HG03575 (cell line): ENCODE measurements at regions not wholly inside any gene's neighbourhood (a gene's known extent, or its start where the extent isn't known, plus 50 kb on each side); places are given as distances from the start of the nearest gene placed in this dataset.

Experiments used
- ATAC-seq: cut with Tn5 transposase; IDR thresholded peaks from one replicate; pipeline ENCODE4 v1.9.1; 2021; ENCODE audit not compliant: unreplicated experiment, insufficient number of reproducible peaks, low FRiP score; ENCODE audit errors: extremely low read depth

- no peak for ATAC-seq
Observed at GRCh38 chr3:117979466-117979865, 1055.2 kb downstream of the IGSF11 start.

- ATAC-seq = no peak
Observed at GRCh38 chr3:117987256-117987655, 1047.4 kb downstream of the IGSF11 start.

GRCh38 chr3:117989982-117990381 lies 1044.7 kb downstream of the IGSF11 start:
- ATAC-seq = no peak

DNA sequence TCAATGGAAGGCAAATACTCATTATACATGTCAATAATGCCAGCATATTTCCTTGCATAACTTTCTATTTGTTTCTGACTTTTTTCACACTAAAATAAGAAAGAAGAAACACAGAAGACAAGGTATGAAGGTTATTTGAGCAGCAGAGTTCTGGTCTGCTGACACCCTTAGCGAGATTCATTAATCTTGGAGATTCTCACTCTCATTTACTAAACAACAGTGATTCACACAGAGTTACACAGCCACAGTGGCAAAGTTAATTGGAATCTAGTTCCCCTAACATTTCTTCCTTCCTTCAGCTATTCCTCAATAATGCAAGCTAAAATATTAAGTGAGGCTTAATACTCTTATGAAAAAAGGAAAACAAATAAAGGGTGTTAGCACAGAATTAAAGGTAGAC lies 1044.0 kb downstream of the IGSF11 start:
- ATAC-seq = no peak

DNA sequence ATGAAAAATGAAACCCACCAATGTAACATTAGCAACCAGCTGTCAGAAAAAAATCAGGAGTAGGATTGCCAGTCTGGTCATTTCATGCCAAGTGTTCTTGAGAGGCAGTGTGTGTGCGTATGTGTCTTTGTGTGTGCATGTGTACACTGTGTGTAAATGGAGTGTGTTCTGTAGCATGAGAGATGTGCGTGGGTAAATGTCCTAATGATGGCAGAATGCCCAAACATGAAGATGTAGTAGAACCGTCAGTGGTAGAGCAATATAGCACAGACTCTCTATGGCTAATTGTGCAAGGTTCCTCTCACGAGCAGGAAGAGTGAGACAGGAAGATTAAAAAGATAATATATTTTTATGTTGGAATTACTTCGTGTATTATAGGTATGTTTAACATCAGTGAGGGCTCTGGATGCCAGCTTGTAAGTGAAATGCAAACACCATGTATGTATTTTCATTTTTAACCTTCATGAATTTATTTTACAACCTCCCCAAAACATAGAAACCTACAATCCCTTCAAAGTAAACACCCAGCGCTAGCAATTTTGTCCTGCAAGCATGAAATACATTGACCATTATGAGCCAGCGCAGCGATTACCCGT lies 1038.7 kb downstream of the IGSF11 start:
- no peak for ATAC-seq

DNA sequence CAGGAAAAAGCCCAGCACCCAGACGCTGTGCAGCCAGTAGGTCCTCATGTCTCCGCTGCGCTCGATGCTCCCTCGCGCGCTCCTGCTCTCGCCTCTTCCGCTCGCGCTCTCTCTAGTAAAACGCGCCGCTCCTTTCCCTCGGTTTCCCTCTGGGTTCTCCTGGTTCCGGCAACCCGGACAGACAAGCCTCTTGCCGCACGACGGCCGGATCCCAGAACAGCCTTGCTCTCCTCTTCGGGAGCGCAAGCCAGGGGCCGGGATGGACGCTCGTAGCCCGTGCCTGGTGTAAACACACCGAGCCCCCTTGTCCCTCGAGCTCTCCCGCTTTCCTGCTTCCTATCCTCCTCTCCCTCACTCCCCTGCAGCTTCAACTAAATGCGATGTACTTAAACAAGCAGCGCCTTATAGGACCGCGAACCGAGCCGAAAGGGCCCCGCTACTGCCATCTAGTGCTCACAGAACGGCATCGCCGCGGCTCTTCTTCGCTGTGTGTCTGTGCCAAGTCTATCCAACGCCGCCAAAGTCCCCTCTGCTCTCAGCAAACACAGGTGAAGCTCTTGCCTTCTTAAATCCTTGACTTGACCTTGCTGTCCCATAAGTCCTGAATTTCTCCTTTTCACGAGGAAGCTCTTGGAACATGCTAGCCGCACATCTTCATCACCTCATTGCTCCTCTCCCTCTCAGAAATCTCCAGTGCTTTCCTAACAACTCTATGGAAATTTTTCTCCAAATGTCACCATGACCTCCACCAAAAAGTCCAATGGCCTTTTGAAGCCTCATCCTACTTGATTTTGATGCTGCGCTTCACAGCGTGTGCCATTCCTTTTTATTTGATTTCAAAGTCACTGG lies 1037.2 kb downstream of the IGSF11 start:
- ATAC-seq = no peak

- ATAC-seq = no peak
Observed at GRCh38 chr3:117998071-117998470, 1036.6 kb downstream of the IGSF11 start.

DNA sequence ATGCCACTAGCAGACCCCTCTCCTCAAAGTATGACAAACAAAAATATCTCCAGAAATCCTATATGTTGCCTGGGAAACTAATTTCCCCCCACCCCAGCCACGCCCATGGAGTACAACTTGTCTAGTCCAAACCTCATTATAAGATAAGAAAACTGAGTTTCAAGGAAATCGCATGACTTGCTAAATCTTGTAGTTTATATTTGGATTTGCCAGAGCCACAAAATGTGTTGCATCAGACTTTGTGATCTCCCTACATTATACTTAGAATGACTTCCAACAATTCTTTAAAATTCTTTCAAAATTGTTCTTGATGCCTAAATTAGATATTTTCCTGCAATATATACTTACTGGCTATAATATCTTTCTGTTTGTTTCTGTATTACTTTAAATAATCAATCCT lies 1034.4 kb downstream of the IGSF11 start:
- ATAC-seq = no peak

GRCh38 chr3:118001380-118001779 lies 1033.3 kb downstream of the IGSF11 start:
- no peak for ATAC-seq

DNA sequence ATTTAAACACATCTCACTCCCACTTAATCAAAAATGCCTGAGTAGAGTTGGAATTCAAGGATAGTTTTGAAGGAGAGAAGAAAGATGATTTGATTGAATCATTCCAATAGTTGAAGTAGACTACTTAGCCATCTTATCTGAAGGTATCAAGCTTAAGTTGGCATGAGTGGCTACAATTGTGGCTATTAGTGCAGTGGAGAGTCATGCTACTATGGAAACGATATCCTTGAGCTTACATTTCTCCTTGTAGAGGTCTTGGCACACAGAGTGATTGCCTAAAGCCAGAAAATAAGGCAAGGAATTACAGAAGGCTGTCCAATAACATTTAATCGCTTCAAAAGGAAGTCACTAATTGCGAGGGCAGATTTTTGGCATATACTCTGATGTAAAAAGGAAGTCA lies 1022.7 kb downstream of the IGSF11 start:
- no peak for ATAC-seq

DNA sequence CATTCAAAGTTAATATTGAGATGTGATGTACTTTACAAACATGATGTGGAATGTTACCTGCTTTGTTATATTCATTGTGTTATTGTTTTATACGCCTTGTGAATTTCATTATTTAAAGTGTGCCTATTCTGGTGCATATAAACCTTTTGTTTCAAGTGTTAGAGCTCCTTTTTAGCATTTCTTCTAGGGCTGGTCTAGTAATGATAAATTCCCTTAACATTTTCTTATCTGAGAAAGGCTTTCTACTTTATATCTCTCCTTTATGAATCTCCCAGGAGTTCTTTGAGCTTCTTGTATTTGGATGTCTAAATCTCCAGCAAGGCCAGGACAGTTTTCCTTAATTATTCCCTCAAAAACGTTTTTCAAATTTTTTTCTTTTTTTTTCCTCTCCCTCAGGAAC lies 1005.6 kb downstream of the IGSF11 start:
- ATAC-seq = no peak

- ATAC-seq = no peak
Observed at GRCh38 chr3:118036215-118036614, 998.4 kb downstream of the IGSF11 start.

GRCh38 chr3:118055381-118055780 lies 979.3 kb downstream of the IGSF11 start:
- ATAC-seq = no peak

GRCh38 chr3:118057086-118057485 lies 977.6 kb downstream of the IGSF11 start:
- ATAC-seq = no peak

GRCh38 chr3:118059096-118059495 lies 975.5 kb downstream of the IGSF11 start:
- no peak for ATAC-seq

DNA sequence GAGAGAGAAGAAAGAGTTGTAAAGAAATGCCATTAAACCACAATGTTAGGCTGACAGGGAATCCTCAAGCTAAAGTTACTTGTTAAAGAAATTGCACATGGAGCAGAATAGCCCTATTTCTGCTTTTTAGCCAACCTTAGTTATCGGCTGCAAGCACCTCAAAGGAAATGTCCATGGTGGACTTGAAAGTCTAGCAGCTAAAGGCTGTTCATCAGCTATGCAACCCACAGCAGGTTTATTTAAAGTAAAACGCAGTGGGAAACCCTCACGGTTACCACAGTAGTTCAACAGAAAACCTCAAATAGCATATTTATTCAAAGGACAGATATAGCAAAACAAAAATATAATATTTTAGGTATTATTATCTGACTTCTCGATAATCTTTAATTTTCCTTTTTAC lies 967.2 kb downstream of the IGSF11 start:
- no peak for ATAC-seq

GRCh38 chr3:118075873-118076272 lies 958.8 kb downstream of the IGSF11 start:
- ATAC-seq = no peak

- no peak for ATAC-seq
Observed at GRCh38 chr3:118077332-118077731, 957.3 kb downstream of the IGSF11 start.

DNA sequence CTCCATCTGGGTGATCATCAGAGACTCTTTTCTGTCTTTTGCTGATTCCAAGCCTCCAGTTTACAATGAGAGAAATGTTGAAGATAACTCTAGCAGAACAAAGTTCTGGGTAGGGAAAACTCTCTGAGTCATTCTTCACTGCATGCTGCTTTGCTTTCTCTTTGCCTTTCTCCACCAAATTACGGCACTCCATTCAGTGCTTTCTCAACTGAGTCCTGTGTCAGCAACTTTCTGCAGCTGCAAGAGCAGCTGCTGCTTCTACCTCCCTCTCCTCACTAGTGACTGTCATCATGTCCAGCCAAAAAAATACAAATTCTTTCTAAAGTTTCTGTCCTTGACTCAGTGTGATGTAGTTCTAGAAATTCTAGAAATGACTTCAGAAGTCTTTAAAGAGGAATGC lies 953.8 kb downstream of the IGSF11 start:
- no peak for ATAC-seq

- no peak for ATAC-seq
Observed at GRCh38 chr3:118088696-118089095, 946.0 kb downstream of the IGSF11 start.

DNA sequence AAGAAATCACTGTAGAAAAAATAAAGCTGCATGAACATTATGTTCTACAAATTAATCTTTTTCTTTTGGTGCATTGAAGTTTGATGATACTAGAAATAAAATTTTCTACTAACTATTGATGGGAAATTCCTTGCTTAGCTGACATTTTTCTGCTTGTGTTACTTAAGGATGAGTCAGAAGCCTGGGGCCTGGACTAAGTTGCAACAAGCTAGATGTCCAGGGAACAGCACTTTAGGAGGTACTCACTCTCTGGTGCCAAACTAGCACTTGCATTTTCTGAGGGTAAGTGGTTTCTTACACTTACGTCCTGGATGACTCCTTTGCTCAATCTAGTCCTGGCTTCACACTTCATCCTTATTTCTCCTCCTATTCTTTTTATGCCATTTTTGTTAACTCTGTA lies 945.1 kb downstream of the IGSF11 start:
- no peak for ATAC-seq
